B cell (primary cell): ENCODE measurements at regions not wholly inside any gene's neighbourhood (a gene's known extent, or its start where the extent isn't known, plus 50 kb on each side); places are given as distances from the start of the nearest gene placed in this dataset.

Source experiments
- EZH2 ChIP-seq: IDR thresholded peaks from 2 replicates; pipeline ENCODE4 v1.6.1; 2012; ENCODE audit warnings: borderline replicate concordance, low read depth, mild to moderate bottlenecking, moderate library complexity, low read length; ENCODE audit not compliant: insufficient read depth, poor library complexity, severe bottlenecking
- TF ChIP-seq, protein P1 (sequence below): fragments of 200-600 bp; IDR thresholded peaks from one replicate; pipeline ENCODE4 v1.8.0; 2022; ENCODE audit warnings: antibody characterized with exemption, mild to moderate bottlenecking

DNA sequence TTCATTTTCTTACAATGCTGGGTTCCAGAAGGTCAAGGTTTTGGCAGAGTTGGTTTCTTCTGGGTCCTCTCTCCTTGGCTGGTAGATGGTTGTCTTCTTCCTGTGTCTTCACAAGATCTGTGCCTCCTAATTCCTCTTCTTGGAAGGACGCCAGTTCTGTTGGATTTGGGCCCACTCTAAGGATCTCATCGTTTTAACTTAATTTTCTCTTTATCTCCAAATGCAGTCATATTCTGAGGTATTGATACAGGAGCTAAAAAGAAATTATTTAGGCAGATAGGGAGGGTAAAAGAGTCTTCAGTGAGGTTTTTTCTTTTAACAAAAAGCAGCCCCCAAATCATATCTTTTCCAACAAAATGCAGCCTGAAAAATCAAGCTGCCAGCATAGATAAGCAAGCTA lies 998.4 kb downstream of the SOCS6 start:
- TF ChIP-seq, protein P1, sequence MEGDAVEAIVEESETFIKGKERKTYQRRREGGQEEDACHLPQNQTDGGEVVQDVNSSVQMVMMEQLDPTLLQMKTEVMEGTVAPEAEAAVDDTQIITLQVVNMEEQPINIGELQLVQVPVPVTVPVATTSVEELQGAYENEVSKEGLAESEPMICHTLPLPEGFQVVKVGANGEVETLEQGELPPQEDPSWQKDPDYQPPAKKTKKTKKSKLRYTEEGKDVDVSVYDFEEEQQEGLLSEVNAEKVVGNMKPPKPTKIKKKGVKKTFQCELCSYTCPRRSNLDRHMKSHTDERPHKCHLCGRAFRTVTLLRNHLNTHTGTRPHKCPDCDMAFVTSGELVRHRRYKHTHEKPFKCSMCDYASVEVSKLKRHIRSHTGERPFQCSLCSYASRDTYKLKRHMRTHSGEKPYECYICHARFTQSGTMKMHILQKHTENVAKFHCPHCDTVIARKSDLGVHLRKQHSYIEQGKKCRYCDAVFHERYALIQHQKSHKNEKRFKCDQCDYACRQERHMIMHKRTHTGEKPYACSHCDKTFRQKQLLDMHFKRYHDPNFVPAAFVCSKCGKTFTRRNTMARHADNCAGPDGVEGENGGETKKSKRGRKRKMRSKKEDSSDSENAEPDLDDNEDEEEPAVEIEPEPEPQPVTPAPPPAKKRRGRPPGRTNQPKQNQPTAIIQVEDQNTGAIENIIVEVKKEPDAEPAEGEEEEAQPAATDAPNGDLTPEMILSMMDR = no peak
- TF ChIP-seq EZH2 = no peak
